ENCODE measurements at regions not wholly inside any gene's neighbourhood (a gene's known extent, or its start where the extent isn't known, plus 50 kb on each side); places are given as distances from the start of the nearest gene placed in this dataset.

GRCh38 chr1:221150996-221151395 lies 271.8 kb downstream of the HLX start:
- ChIA-PET POLR2A (no interaction called here), CTCF (no interaction called here)
- dilution Hi-C loops (cut with MboI; ENCODE audit: extremely low pct_ligation_motif_present, low sequenced_read_pairs) = no loop called here
- H3K27ac ChIP-seq (ENCODE audit: insufficient read depth, low read depth, low read length) = no peak overlapping the region
- H3K9me3 ChIP-seq (replicated peaks; ENCODE audit: control insufficient read depth, insufficient read depth, low read length) = no peaks in the 10 kb centered on the region
- DNase-seq (ENCODE audit: low read depth, low spot score) (no peak), FAIRE-seq (no peak)
- no peak overlapping the region for H3K4me3 ChIP-seq (replicated peaks in 1 of 3; ENCODE audit: insufficient read depth in 1 of 3, low read depth in 1 of 3, low read length in 3 of 3)
- H3K79me2 ChIP-seq (ENCODE audit: control insufficient read depth, insufficient read depth, low read length) = no peaks in the 10 kb centered on the region
- no peaks in the 10 kb centered on the region for H3K4me1 ChIP-seq (ENCODE audit: control insufficient read depth, extremely low read depth, insufficient read depth, low read length)
- H3K9me1 ChIP-seq (replicated peaks; ENCODE audit: control insufficient read depth, extremely low read depth, insufficient read depth, low read length) = no peaks in the 10 kb centered on the region
- H4K20me1 ChIP-seq (replicated peaks; ENCODE audit: control insufficient read depth, extremely low read depth, insufficient read depth, low read length) = no peaks in the 10 kb centered on the region
- no peak overlapping the region for H2AFZ ChIP-seq (ENCODE audit: low read depth, low read length)
- TF ChIP-seq EZH2 (IDR thresholded peaks at IDR 0.05; ENCODE audit: borderline replicate concordance, low read depth, low read length, severe bottlenecking) (no peak), FOS (IDR thresholded peaks at IDR 0.05; ENCODE audit: borderline replicate concordance, insufficient read depth, low read length) (no peak), CTCF (IDR thresholded peaks at IDR 0.05; ENCODE audit: extremely low read depth in 1 of 2, insufficient read depth in 1 of 2, low read depth in 1 of 2, low read length in 2 of 2) (no peak), GATA2 (IDR thresholded peaks at IDR 0.05; ENCODE audit: insufficient read depth, insufficient read length, low read depth, low read length) (no peak), POLR2A (IDR thresholded peaks at IDR 0.05; ENCODE audit: low read depth, low read length) (no peak), JUN (IDR thresholded peaks at IDR 0.05; ENCODE audit: borderline replicate concordance, insufficient read depth, insufficient read length, low read depth) (no peak), MAX (IDR thresholded peaks at IDR 0.05; ENCODE audit: insufficient read depth, insufficient read length) (no peak), MYC (IDR thresholded peaks at IDR 0.05; ENCODE audit: low read depth, low read length) (no peak), POLR2AphosphoS5 (IDR thresholded peaks at IDR 0.05; ENCODE audit: insufficient read depth, low read depth, low read length) (no peak)
- no peak overlapping the region for H3K4me2 ChIP-seq (ENCODE audit: insufficient read depth, low read length)
- no peaks in the 10 kb centered on the region for H3K27me3 ChIP-seq (ENCODE audit: control insufficient read depth in 2 of 2, insufficient read depth in 2 of 2, low read length in 2 of 2)
- no TSS peak for BruUV-seq (replicated peaks)
- H3K36me3 ChIP-seq (ENCODE audit: control insufficient read depth in 2 of 2, extremely low read depth in 1 of 2, insufficient read depth in 2 of 2, low read length in 2 of 2) = no peaks in the 10 kb centered on the region
- intact Hi-C loops (cut with micrococcal nuclease) = loop anchor here (5.0 kb wide), 1 partner anchor 1491 kb away; no protein-coding TSS in a partner anchor
- H3K9ac ChIP-seq (replicated peaks; ENCODE audit: extremely low read depth, insufficient read depth, low read length) = no peak overlapping the region
